RCC 7860 (cell line): ENCODE measurements at regions not wholly inside any gene's neighbourhood (a gene's known extent, or its start where the extent isn't known, plus 50 kb on each side); places are given as distances from the start of the nearest gene placed in this dataset.

Experiments used
- DNase-seq: peaks from one replicate; pipeline ENCODE4 v3.0.0-alpha.2; 2015; ENCODE audit warnings: low spot score
- FAIRE-seq: peaks from 2 replicates; lab custom pipeline; 2012; peaks lifted over from hg19 to GRCh38; lab: Jason Lieb, UNC

- no peak for FAIRE-seq
- DNase-seq = no peak
Observed at GRCh38 chr6:87912102-87912501, 135.5 kb upstream of the SPACA1 start.

DNA sequence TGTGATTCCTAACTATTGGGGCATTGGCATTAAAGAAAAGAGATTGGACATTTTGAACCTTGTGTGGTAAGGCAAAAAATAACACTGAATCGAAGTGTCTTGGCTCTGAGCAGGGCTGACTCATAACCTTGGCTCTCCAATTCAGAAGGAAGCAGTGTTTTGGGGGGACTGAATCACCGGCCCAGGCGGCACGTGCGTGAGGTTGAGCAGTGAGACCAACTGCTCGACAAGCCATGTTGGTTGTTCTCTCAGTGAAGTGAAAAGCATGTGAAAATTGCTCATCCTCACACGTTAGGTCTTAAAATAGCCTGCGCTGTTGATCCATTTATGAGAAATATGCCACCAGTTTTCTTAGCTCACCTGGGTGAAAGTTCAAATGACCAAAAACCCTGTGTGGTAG, 137.8 kb upstream of the SPACA1 start:
- DNase-seq (peak; percentile 94), FAIRE-seq (peak; percentile 94)

GRCh38 chr6:87908978-87909811, 138.4 kb upstream of the SPACA1 start:
- FAIRE-seq = peak; percentile 65
- DNase-seq = peak; percentile 31

DNA sequence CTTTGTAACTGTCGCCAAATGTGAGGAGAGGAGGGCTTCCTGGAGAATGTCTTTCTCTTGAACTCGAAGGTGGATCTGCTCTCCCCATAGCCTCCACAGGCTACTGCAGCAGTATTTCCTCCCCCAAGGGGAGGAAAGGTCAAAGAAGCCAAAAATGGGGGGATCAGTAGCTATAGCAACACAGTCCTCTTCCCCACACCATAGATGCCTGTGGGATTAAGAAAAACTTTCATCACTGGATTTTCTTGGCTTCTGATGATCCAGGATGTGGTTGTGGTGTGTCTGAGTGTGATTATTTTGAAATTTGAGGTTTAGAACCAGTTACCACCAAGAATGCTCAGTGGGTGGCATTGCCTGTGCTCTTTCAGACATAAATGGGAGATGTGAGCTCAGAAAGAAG, 140.1 kb upstream of the SPACA1 start:
- DNase-seq (peak; percentile 91), FAIRE-seq (peak; percentile 95)

DNA sequence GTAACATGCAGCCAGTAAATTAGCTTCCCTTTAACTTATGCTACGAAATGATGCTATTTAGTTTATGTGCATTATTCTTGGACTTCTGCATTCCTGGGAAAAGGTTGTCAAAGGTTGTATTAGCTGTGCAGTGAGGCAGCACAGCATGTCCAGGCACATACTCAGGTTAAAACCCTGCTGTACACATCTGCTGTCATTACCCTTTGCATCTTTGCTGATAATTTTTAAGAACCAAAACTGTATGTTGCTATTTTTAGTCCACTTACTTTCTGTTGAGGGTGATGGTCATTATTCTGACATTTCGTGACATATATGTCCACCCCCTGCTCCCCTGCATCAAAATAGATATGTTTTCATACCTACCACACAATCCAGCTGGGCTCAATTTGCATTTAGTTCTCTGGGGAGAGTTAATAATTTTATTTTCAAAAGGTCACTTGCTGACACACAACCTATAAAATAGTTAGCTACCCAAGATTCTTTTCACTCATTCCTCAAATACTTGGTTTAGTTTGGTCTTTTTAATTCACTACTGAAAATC, 142.5 kb upstream of the SPACA1 start:
- FAIRE-seq = no peak
- DNase-seq = no peak

- no peak for FAIRE-seq
- DNase-seq = no peak
Observed at GRCh38 chr6:87904011-87904410, 143.6 kb upstream of the SPACA1 start.

DNA sequence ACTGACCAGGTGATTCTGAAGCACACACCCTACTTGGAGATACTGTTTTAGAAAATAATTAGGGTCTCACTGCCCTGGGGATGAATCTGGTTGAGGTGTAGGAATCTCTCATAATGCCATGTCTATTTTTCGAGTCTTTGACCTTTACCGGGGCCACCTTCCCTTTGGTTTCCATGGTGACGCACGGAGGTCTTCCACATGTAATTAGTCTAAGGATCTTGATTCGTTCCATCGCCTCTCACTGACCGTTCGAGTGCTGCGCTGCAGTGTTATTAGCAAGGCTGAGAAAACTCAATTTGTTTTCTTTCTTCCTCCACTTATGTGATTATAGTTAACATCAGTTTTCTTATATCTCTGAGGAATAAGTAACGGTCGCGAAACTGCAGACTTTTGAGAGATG, 144.3 kb upstream of the SPACA1 start:
- no peak for FAIRE-seq
- DNase-seq = no peak

- DNase-seq (no peak), FAIRE-seq (no peak)
Observed at GRCh38 chr6:87902383-87902782, 145.3 kb upstream of the SPACA1 start.

GRCh38 chr6:87901613-87902012, 146.0 kb upstream of the SPACA1 start:
- DNase-seq (no peak), FAIRE-seq (no peak)

DNA sequence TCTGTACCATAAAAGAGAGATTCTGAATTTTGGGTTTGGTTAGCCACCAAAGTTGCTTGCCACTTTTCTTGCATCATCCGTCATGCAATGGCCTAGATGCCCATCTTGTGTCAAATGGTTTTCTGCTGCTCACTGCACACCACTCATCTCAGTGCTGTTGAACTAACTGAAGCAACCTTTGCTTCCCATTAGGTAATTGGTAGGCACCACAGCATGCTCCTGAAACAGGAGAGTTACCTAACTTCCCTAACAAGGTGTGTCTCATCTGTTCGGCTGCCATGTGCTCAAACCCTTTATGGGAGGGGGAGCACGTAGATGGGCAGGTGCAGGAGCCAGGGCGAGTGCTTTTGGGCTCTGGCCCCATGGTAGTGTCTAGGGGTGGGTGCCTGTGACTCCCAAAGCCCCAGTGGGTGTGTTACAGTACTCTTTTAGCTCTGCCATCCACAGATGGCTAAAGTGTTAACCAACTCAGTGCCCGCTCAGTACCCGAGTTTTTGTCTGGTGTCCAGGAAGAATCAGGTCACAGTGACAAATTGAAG, 147.4 kb upstream of the SPACA1 start:
- no peak for FAIRE-seq
- no peak for DNase-seq

DNA sequence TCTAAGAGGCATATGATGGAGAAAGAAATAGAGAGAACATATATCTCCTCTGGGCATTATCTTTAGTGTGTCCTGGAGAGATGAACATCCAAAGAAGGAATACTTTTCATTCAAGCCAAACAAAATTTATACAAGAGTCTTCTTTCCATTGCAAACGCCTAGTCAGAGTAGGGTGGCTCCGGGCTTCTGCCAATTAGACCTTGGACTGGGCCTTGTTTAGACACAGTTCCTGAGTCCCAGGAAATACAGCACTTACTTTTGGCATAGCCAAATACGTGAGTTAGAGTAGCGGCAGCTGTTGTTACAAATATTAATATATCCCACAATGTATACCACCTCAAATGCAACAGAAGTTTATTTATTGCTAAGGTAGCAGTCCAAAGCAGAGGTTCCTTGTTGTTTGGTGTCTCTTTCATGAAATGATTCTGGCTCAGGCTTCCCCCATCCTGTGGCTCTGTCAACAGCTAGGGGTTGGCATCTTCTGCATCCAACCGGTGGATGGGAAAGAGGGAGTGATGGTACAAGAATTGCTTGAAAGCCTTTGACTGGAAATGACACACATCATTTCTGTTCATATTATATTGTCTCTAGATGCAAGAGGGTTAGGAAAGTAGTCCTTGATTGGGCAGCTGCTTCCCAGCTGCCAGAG, 148.0 kb upstream of the SPACA1 start:
- no peak for FAIRE-seq

GRCh38 chr6:87897663-87898062, 150.0 kb upstream of the SPACA1 start:
- no peak for DNase-seq
- no peak for FAIRE-seq

More for the DNA sequence above, 148.0 kb upstream of the SPACA1 start:
- no peak for DNase-seq

- DNase-seq = no peak
- no peak for FAIRE-seq
Observed at GRCh38 chr6:87897013-87897412, 150.6 kb upstream of the SPACA1 start.

- DNase-seq = no peak
- FAIRE-seq = no peak
Observed at GRCh38 chr6:87887266-87887665, 160.4 kb upstream of the SPACA1 start.

DNA sequence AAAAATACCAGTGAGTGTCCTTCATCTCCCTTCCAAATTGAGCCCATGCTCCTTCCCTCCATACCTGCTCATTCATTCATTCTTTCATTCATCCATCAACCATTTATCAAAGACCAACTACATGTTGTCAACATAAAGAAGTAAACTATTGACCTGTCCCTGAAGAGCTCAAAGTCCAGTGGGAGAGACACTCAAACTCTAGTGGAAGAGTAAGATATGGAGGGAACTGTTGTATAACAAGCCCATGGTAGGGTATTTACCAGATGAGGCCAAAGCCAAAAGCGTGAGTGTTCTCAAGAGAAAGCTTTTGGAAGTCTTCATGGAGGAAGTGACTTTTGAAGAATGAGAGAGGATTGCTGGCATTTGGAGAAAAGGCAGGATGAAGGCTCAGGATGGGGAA, 163.4 kb upstream of the SPACA1 start:
- FAIRE-seq = no peak

GRCh38 chr6:87881342-87881895, 166.2 kb upstream of the SPACA1 start:
- FAIRE-seq (no peak), DNase-seq (no peak)

More for the DNA sequence above, 163.4 kb upstream of the SPACA1 start:
- DNase-seq = no peak

GRCh38 chr6:87879132-87879861, 168.3 kb upstream of the SPACA1 start:
- no peak for DNase-seq
- no peak for FAIRE-seq

DNA sequence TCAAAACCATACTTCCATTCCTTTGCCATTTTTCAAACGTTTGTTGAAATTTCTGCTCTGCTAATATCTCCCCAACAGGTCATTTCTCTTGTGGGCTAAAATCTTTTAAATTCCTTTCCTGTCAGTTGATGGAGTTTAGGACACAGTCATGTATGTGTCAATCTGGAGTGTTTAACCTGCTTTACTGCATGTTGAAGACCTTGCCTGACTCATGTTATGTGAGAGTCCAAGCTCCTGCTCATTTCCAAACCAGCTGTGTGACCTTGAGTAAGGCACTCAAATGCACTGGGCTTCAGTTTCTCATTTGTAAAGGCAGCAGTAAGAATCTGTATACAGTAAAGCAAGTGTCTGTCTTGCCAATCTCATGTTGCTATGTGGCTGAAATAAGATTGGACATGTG, 171.9 kb upstream of the SPACA1 start:
- DNase-seq (no peak), FAIRE-seq (no peak)

GRCh38 chr6:87873556-87873955, 171.5 kb upstream of the AKIRIN2 start:
- FAIRE-seq = no peak
- no peak for DNase-seq

- no peak for DNase-seq
- FAIRE-seq = no peak
Observed at GRCh38 chr6:87870556-87870955, 168.5 kb upstream of the AKIRIN2 start.
